B cell (primary cell): ENCODE measurements at regions not wholly inside any gene's neighbourhood (a gene's known extent, or its start where the extent isn't known, plus 50 kb on each side); places are given as distances from the start of the nearest gene placed in this dataset.
"Not testable (repeated sequence)": the region's sequence is repeated elsewhere in the genome, so short reads cannot be mapped to it uniquely, and the experiment has no call there.

ENCODE experiments used
- EZH2 ChIP-seq: IDR thresholded peaks from 2 replicates; pipeline ENCODE4 v1.6.1; 2012; ENCODE audit warnings: borderline replicate concordance, low read depth, mild to moderate bottlenecking, moderate library complexity, low read length; ENCODE audit not compliant: insufficient read depth, poor library complexity, severe bottlenecking
- TF ChIP-seq, protein P1 (sequence below): fragments of 200-600 bp; IDR thresholded peaks from one replicate; pipeline ENCODE4 v1.8.0; 2022; ENCODE audit warnings: antibody characterized with exemption, mild to moderate bottlenecking

DNA sequence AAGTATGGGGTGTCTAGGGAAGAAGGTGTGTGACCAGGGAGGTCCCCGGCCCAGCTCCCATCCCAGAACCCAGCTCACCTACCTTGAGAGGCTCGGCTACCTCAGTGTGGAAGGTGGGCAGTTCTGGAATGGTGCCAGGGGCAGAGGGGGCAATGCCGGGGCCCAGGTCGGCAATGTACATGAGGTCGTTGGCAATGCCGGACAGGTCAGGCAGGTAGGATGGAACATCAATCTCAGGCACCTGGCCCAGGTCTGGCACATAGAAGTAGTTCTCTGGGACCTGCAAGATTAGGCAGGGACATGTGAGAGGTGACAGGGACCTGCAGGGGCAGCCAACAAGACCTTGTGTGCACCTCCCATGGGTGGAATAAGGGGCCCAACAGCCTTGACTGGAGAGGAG is 264.2 kb downstream of the OR4F29 start:
- TF ChIP-seq, protein P1, sequence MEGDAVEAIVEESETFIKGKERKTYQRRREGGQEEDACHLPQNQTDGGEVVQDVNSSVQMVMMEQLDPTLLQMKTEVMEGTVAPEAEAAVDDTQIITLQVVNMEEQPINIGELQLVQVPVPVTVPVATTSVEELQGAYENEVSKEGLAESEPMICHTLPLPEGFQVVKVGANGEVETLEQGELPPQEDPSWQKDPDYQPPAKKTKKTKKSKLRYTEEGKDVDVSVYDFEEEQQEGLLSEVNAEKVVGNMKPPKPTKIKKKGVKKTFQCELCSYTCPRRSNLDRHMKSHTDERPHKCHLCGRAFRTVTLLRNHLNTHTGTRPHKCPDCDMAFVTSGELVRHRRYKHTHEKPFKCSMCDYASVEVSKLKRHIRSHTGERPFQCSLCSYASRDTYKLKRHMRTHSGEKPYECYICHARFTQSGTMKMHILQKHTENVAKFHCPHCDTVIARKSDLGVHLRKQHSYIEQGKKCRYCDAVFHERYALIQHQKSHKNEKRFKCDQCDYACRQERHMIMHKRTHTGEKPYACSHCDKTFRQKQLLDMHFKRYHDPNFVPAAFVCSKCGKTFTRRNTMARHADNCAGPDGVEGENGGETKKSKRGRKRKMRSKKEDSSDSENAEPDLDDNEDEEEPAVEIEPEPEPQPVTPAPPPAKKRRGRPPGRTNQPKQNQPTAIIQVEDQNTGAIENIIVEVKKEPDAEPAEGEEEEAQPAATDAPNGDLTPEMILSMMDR, result not testable (repeated sequence)
- TF ChIP-seq EZH2, result not testable (repeated sequence)
